ENCODE measurements at regions not wholly inside any gene's neighbourhood (a gene's known extent, or its start where the extent isn't known, plus 50 kb on each side); places are given as distances from the start of the nearest gene placed in this dataset.
"Not testable (repeated sequence)": the region's sequence is repeated elsewhere in the genome, so short reads cannot be mapped to it uniquely, and the experiment has no call there.

DNA sequence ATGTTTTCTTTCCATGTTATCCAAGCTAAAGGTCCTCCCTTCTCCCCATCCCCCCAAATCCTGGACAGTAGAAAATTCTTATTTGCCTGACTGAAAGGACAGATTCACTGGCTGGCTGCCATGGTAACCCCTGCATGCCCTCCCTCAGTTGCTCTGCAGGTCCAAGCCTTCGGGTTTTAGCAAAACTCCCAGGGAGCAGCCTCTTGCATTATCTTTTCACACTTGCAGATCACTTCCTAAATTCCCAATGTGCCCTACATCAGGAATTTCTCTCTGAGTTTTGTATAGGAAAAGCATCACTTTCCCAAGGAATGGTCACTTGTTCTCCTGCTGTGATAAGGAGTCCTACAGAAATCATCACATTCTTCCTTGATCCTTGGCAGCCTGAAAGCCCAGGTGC is 75.0 kb upstream of the TENM4 start:
- DNase-seq (ENCODE audit: low read depth in 3 of 3), result no peak

DNA sequence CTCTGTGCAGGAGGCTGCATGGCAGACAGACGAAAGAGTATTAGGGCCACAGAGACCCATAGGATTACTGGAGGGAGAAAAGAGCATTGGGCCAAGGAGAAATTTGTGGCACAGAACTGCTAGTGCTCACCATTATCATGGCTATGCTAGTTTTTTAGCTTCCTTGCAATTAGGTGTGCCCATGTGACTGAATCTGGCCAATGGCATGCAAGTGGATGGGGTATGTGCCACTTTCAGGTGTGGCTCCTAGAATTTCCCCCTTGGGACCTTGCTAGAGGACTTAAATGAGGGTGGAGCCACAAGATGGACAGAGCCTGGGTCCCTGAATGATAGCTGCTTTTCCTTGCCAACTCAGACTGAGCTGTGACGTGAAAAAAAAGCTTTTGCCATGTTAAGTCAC is 73.9 kb upstream of the TENM4 start:
- DNase-seq (ENCODE audit: low read depth in 3 of 3), result no peak

DNA sequence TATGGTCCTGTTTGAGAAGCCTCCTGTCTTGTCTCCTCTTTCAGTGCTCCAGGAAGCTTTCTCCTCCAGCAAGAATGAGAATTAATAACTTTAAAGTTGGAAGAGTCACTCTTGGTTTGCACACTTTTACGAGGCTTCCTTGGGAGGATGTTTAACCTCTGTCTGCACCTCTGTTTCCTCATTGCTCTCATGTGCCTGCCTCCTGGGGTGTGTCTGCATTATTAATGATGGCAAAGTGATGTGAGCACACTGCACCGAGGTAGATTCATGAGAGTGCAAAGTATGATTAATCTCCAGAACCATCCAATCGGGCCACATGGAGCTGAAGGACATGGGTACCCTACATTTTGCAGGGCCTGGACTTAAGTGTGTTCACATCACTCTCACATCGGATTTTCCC is 73.5 kb upstream of the TENM4 start:
- no peak for DNase-seq (ENCODE audit: low read depth in 3 of 3)

- DNase-seq (ENCODE audit: low read depth in 3 of 3), result no peak
These were observed 72.1 kb upstream of the TENM4 start for GRCh38 chr11:79512706-79513469.

DNA sequence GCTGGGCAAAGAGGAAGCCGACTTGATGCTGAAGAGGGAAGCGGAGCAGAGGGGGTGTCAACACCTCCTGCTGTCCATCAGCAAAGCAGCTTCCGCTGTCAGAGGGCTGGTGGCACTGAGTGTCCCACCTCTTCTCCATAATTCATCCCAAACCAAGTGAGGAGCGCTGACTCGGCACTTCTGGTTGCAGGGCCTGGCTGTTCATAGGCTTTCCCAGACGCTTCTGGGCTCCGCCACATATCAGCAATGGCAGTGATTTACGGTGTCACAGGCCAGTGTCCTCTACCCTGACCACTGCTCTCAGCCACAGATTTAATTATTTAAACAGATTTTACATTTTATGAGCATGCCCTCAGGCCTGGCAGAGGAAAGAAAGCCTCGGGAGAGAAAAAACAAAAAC is 70.1 kb upstream of the TENM4 start:
- DNase-seq (ENCODE audit: low read depth in 3 of 3), result no peak

DNA sequence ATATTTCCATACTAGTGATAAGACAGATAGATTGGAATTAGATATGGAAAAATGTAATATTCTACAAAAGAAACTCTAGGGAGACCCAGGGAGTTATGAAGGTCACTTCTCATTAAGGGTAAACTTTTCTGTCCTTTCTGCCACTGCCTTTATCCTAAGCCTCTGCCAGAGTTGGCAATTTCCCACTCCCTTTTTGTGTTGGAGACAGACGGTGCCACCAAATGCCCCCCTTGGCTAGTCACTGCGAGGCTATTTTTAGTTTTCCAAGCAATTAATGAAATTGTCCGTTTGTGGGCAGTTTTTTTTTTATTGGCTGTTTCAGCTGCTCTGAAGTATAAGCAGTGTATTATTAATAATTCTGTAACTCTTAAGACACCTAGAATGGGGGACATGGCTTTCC is 67.6 kb upstream of the TENM4 start:
- DNase-seq (ENCODE audit: low read depth in 3 of 3), result no peak

DNA sequence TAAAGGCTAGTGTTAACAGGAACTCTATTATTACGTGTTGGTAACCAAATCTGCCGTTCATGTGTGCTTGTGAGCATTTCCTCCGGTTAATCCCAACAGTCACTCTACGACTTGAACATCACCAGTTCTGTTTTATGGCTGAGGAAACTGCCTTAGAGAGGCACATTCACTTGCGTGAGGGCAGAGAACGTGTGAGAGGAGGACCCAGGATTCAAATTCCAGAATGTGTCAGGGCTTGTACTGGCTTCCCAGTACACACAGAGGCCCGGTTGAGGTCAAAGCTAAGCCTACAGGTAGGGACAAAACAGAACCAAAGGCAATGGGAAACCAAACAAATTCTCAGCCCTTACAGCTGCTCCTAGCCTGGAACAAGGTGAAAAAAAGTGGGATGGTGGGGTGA is 66.9 kb upstream of the TENM4 start:
- no peak for DNase-seq (ENCODE audit: low read depth in 3 of 3)

DNA sequence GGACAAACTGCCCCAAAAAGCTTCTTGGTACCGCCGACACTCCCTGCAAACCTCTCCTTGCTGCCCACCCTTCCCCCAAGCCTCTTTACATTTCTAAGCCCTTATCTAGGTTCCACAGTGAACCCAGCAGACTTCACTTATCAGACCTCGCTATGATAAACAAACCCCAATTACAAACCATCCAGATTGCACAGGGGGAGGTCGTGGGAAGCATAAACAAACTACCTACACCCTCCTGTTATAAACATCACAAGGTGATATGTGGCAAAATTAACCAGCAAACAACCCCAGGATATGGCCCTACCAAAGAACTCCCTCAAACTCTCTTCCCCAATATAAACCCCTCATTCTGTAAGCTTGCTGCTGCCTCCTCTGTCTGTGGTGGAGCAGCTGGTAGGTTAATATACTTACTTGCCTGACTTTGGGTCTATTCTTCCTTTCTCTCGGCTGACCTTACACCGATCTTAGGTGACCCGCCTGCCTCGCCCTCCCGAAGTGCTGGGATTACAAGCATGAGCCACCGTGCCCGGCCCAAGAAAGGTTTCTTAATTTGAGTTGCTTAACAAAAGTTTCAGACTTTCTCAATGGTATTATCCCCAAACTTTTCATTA is 66.0 kb upstream of the TENM4 start:
- DNase-seq (ENCODE audit: low read depth in 3 of 3), result no peak

DNA sequence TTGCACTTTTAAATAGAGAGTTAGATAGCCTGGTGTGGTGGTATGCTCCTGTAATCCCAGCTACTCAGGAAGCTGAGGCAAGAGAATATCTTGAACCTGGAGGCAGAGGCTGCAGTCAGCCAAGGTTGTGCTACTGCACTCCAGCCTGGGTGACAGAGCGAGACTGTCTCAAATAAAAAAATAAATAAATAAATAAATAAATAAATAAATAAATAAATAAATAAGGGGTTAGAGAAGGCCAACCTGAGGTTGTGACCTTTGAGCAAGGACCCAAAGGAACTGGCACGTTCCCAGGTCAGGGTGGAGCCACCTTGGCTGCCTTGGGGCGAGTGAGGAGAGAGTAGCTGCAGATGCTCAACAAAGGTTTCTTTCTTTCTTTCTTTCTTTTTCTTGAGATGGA is 65.3 kb upstream of the TENM4 start:
- DNase-seq (ENCODE audit: low read depth in 3 of 3), result no peak

- no peak for DNase-seq (ENCODE audit: low read depth in 3 of 3)
These were observed 62.2 kb upstream of the TENM4 start for GRCh38 chr11:79503028-79503427.

DNA sequence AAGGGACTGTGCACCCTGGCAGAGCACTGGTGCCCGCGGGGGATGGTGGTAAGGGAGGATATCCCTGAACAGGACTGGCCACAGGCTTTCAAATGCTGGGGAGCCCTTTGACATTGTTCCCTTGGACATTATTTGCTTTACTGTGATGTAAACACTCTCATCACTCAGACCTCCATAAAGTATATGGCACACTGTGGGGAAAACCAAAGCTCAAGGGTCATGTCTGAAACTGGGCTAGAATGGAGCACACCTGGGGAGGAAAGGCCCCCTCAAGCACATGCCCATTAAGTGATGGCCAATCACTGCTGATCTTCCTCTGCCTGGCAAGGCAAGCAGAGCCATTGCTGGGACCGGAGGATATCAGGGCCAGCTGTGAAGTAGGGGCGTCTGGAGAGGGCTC is 60.9 kb upstream of the TENM4 start:
- no peak for DNase-seq (ENCODE audit: low read depth in 3 of 3)

- not testable (repeated sequence) for DNase-seq (ENCODE audit: low read depth in 3 of 3)
These were observed 59.1 kb upstream of the TENM4 start for GRCh38 chr11:79499929-79500328.

- no peak for DNase-seq (ENCODE audit: low read depth in 3 of 3)
These were observed 57.8 kb upstream of the TENM4 start for GRCh38 chr11:79498667-79499066.

DNA sequence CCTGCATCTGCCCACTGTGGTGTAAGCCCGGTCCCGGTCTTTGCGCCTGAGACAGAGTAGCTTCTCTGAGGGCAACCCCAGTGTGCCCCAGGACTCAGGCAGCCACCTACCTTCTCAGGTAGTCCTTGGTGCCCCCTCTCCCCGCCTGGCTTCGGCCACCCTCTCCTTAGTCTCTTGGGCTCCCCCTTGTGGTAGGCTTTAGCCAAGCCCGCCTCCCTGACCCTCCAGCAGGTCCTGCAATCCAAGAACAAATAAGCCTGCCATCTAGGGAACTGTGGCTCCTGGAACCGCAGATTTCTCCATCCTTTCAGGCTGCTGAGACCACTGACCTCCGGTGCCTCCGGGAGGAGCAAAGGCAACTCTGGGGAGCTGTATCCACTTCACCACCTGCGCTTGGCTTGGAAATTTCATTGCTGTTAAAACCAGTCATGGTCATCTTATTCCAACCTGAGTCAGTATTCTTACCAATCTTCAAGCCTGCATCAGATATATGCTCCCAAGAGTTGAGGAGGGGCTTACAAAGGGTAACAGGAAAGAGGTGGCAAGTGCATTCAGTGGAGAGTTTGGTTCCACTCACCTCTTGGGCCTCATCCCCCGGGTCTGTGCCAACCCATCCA is 52.8 kb upstream of the TENM4 start:
- DNase-seq (ENCODE audit: low read depth in 3 of 3), result peak; percentile 0 to 40 (median 5)

- no peak for DNase-seq (ENCODE audit: low read depth in 3 of 3)
These were observed 51.2 kb upstream of the TENM4 start for GRCh38 chr11:79492008-79492407.

Measured in stimulated activated CD4-positive, alpha-beta T cell treated with anti-CD3 and anti-CD28 coated beads, TNF-alpha, amount 100 ng/mL, for 24 hours (primary cell).